ENCODE measurements at regions not wholly inside any gene's neighbourhood (a gene's known extent, or its start where the extent isn't known, plus 50 kb on each side); places are given as distances from the start of the nearest gene placed in this dataset.

DNA sequence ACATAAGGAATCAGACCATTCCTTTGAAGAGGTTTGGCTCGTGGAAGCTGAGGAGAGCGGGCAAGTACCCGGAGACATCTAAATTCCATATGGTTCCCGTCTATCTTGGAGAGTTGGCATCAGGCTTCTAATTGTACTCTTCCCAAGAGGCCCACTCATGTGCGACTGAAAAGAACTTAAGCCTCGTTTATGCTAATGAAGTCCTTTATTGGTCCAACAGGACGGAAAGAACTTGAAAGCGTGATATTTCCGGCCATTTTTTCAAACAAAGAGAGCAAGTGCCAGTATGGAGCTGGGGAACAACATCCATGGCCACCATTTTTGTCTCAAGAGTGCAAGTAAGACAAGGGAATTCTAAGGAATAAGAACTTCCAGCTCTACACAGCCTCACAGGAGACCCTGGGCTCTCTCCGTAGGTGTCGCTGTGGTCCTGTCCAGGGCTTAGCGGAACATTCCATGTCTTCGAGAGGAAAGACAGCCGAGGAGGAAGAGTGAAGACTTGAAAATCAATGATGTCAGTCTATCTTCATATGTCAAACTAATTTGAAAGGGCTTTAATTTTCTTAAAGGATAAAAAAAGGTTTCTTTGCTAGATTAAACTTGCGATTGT lies 566.0 kb upstream of the PSMD7 start:
- intact Hi-C loops (cut with DNase I), result no loop called here
- DNase-seq, result no peak

DNA sequence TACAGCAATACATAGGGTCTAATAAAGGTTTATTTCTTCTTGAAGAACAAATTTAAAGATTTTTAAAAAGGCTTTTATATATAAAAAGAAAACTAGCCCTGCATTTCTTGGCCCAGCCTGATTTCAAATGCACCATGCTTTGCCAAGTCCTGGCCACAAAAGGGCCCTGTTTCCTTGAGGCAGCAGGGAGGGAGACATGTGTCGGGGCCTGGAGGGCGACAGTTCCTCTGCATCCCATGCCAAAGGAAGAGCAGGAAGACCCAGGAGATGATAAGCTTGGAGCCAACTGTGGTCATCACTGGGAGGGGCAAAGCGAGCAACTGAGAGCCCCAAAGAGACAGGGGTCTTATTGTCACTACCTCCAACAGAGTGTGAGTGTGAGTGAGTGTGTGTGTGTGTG lies 571.5 kb upstream of the PSMD7 start:
- peak in 2 of 10 donors; percentile 40 to 62 for DNase-seq
- intact Hi-C loops (cut with DNase I), result no loop called here

GRCh38 chr16:73724503-73724902 lies 572.1 kb upstream of the PSMD7 start:
- no peak for DNase-seq
- intact Hi-C loops (cut with DNase I), result no loop called here

DNA sequence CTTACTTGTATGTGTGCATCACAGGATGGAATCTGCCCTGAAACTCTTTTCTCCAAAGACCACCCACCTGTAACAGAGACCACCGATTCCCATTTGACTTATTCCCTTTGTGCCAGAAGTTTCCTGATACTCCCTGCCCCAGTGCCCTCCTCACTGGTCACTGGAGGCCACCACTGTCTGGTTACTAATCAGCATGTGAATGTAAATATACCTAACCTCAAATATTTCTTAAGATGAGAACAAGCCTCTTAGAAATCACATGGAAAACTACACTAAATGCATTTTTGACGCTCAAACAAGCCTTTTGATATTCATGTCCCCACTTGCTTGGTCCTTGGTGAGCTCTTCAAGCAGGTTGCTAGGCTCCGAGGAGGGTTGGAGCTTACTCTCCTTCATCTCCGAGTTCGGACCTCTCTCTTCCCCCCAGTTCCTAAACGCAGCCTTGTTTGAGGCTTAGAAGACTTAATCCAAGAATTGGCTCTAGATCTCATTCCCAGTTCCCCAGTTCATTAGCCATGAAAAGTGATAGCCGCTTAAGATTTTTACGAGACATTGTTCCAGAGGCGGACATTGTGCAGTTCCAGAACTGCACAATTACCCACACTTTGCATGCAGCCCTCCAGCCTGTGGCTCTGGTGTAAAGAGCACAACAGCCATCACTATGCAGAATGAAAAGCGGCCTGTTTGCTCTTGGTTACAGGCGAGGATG lies 579.2 kb upstream of the PSMD7 start:
- intact Hi-C loops (cut with DNase I), result loop anchor here (10.0 kb wide), 1 partner anchor 127 kb away; no protein-coding TSS in a partner anchor

DNA sequence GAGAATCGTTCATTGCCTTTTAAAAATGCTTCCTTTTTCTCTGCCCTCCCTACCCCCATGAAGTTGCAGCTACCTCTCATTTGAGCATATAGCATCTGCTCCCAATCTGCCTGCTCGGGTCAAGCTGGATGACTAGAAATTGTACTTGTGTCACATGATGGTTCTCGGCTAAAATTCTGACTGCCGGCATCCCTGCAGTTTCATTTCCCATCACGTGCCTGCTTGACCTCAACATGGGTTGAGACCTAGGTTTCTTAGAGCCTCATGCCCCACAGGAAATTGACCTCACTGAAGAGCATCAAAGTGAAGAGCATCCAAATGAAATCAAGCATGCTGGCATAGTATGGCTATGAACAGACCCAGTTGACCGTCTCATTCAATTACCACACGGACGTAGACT lies 581.6 kb upstream of the PSMD7 start:
- no peak for DNase-seq
- intact Hi-C loops (cut with DNase I), result loop anchor here (10.0 kb wide), 1 partner anchor 130 kb away; no protein-coding TSS in a partner anchor

More for the DNA sequence above, 579.2 kb upstream of the PSMD7 start:
- no peak for DNase-seq

DNA sequence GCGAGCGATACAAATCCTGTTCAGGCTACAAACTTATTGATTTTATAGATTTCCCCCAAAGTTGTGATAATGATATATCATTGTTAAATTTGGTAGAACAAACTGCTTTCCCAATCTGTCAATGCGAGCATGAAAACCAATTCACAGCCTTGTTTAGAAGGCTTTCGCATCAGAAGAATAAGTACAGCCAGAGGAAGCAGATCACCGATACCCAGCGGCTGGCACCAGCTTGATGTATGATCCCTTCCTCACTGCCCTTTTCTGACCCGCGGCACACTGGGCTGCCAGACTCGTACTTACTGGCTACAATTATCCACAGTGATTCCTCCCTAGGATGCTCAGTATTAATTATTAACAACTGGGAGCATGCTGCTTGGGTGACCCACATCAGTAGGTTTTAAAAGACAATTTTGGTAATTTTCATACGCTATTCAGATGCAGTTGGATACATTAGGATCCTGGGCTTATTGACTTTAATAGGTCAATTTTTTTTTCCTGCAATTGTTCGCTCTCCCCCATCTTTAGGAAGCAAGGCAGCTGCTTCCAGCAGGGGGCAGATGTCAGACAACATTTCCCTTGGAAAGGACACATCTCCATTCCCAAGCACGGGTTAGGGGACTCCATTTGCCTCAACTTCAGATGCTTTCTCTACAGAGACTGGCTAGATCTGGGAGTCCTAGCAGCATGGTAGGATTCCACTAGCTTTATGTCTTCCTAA lies 582.7 kb upstream of the PSMD7 start:
- intact Hi-C loops (cut with DNase I), result loop anchor here (10.0 kb wide), 1 partner anchor 131 kb away; no protein-coding TSS in a partner anchor
- DNase-seq, result peak in 7 of 10 donors; percentile 28 to 90 (median 68)

GRCh38 chr16:73713251-73713650 lies 583.4 kb upstream of the PSMD7 start:
- intact Hi-C loops (cut with DNase I), result loop anchor here (10.0 kb wide), 1 partner anchor 132 kb away; no protein-coding TSS in a partner anchor
- peak; percentile 64 to 96 (median 78) for DNase-seq

DNA sequence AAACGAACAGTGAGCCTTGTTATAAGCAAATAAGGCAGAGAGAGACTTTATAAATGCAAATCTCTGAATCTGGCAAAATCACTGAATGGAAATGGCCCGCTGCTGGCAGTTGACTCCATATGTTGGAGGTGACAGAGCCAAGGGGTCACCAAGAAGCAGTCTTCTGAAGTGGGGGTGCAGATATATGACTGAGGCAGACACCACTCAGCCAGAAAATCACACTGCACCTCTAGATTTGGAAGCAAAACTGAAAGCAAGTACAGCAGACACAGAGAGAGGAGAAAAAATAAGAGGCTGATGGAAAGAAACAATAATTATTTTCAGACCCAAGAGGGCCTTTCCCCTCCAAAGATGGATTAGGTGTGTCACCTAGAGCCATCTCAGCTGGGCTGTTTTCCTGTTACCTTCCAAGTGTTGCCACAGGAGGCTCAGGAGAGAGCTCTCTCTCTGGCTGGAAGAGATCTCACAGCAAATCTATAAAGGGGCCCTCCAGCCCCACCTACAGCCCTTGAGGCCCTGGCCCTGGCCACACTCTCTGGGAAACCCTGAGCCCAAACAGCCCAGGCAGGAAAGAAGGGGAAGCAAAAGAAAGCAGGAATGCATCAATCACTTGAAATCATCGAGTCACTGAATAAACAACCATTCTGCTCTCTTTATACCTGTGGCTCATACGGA lies 585.1 kb upstream of the PSMD7 start:
- no peak for DNase-seq
- intact Hi-C loops (cut with DNase I), result loop anchor here (10.0 kb wide), 1 partner anchor 133 kb away; no protein-coding TSS in a partner anchor

GRCh38 chr16:73710526-73710925 lies 586.1 kb upstream of the PSMD7 start:
- intact Hi-C loops (cut with DNase I), result loop anchor here (10.0 kb wide), 1 partner anchor 134 kb away; no protein-coding TSS in a partner anchor
- DNase-seq, result no peak

GRCh38 chr16:73707863-73708262 lies 588.8 kb upstream of the PSMD7 start:
- intact Hi-C loops (cut with DNase I), result no loop called here

GRCh38 chr16:73703891-73704290 lies 592.7 kb upstream of the PSMD7 start:
- no peak for DNase-seq
- intact Hi-C loops (cut with DNase I), result no loop called here

More at GRCh38 chr16:73707863-73708262, 588.8 kb upstream of the PSMD7 start:
- no peak for DNase-seq

DNA sequence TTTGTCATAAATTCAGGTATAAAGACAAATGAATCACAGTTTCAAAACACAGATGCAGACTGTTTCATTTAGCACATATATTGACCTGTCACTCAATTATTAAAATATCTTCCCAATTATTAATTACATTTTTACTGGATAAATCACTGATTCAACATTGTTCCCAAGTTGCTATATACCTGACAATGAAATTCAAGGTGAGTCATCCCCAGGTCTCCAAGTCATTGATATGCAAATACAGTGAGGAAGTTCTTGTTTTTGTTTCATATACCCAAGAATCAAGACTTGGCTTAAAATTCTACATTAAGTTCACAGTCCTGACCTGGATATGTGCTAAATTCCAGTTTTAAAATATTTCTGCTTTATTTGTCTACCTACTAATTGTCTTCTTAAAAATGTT lies 599.3 kb upstream of the PSMD7 start:
- DNase-seq, result no peak
- intact Hi-C loops (cut with DNase I), result no loop called here

GRCh38 chr16:73692861-73693260 lies 603.8 kb upstream of the PSMD7 start:
- intact Hi-C loops (cut with DNase I), result no loop called here
- no peak for DNase-seq

DNA sequence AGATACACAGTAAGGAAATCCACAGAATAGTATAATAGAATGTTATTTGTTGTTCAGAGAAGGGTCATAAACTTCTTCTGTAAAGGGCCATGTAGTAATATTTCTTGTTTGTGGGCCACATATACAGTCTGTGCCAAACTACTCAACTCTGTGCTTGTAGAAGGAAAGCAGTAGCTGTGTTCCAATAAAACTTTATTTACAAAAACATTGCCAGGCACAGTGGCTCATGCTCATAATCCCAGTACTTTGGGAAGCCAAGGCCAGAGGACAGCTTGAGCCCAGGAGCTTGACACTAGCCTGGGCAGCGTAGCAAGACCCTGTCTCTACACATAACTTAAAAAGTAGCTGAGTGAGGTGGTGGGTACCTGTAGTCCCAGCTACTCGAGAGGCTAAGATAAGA lies 612.8 kb upstream of the PSMD7 start:
- intact Hi-C loops (cut with DNase I), result no loop called here
- DNase-seq, result no peak

DNA sequence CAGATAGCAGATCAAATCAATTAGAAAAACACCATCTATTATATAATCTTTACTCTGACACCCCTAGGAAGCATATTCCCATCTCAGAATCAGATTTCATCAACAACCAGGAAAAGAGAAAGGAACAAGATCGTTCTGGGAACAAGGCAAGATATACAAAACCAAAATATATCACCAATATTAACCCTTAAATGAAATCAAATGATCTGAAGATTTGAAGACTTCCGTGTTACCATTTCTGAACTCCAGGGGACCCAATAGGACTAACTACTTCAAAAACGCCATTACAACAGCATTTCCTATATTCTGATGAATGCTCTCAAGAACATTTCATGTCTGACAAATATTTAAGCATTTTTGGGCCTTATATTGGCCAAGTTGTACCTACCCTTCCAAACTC lies 624.2 kb upstream of the ZFHX3 start:
- DNase-seq, result no peak

GRCh38 chr16:73670836-73671820 lies 623.2 kb upstream of the ZFHX3 start:
- DNase-seq, result no peak
- intact Hi-C loops (cut with DNase I), result no loop called here

More for the DNA sequence above, 624.2 kb upstream of the ZFHX3 start:
- intact Hi-C loops (cut with DNase I), result no loop called here

GRCh38 chr16:73669535-73670274 lies 621.8 kb upstream of the ZFHX3 start:
- intact Hi-C loops (cut with DNase I), result no loop called here
- no peak for DNase-seq

DNA sequence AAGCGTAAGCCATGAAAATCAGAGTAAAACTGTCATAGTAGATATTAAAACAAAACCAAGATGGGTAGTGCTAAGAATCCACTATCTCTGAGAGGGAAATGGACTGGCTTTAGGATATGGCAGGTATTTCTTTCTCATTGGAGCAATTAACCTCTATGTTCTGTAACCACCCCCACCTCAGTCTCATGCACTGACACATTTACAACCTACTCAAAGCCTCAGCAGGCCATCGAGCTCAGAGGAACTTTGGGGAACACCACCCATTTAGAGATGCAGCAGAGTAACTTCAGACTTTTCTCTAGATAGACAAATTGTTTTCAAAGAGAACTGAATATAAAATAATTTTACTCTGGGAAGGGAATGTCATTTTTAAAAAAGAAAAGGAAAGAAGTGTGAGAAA lies 615.8 kb upstream of the ZFHX3 start:
- intact Hi-C loops (cut with DNase I), result no loop called here
- DNase-seq, result no peak

- no peak for DNase-seq
- intact Hi-C loops (cut with DNase I), result no loop called here
Observed at GRCh38 chr16:73636196-73636595, 588.3 kb upstream of the ZFHX3 start.
